Neural cell (in vitro differentiated cells): ENCODE measurements at regions not wholly inside any gene's neighbourhood (a gene's known extent, or its start where the extent isn't known, plus 50 kb on each side); places are given as distances from the start of the nearest gene placed in this dataset.

Source experiments
- CTCF ChIP-seq: fragments of 450-650 bp; IDR thresholded peaks from 2 replicates; pipeline ENCODE4 v1.5.1; 2014; ENCODE audit warnings: antibody characterized with exemption, mild to moderate bottlenecking, moderate library complexity; ENCODE audit not compliant: poor library complexity, severe bottlenecking
- EP300 ChIP-seq: fragments of 450-650 bp; conservative IDR thresholded peaks from 2 replicates; pipeline ENCODE4 v1.6.1; 2014; ENCODE audit warnings: antibody characterized with exemption, mild to moderate bottlenecking, moderate library complexity; ENCODE audit not compliant: poor library complexity, severe bottlenecking
- EZH2 ChIP-seq: fragments of 200-600, 300-800 bp; shearing (Covaris generic), sonication (generic); IDR thresholded peaks from 2 replicates; pipeline ENCODE4 v1.6.1; 2014; ENCODE audit warnings: antibody characterized with exemption, low read length, borderline replicate concordance, mild to moderate bottlenecking; ENCODE audit not compliant: insufficient read depth, poor library complexity, severe bottlenecking
- MXI1 ChIP-seq: fragments of 450-650 bp; conservative IDR thresholded peaks from 2 replicates; pipeline ENCODE4 v1.6.1; 2014; ENCODE audit warnings: antibody characterized with exemption, mild to moderate bottlenecking; ENCODE audit not compliant: poor library complexity, severe bottlenecking
- POLR2AphosphoS5 ChIP-seq: IDR thresholded peaks from 2 replicates; pipeline ENCODE4 v1.6.1; 2012
- SMC3 ChIP-seq: fragments of 450-650 bp; conservative IDR thresholded peaks from 2 replicates; pipeline ENCODE4 v1.6.1; 2014; ENCODE audit warnings: antibody characterized with exemption, mild to moderate bottlenecking, moderate library complexity; ENCODE audit not compliant: poor library complexity

DNA sequence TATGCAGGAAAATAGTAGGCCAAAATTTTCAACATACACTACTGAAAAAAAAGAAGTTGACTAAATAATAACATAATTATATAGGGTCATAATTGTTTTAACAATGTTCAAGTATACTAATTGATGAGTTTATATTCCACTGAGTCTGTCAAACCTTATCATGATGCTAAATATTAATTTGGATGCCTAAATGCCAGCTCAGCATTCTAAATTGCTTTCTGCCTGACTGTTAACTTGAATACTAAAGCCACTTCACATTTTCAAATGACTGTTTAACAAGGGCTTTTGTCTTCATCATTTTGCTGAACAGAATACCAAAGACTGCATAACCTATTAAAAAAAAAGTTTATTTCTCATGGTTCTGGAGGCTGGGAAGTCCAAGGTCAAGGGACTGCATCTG lies 232.8 kb downstream of the DOK5 start:
- TF ChIP-seq CTCF (no peak), EZH2 (no peak), SMC3 (no peak), EP300 (no peak), MXI1 (no peak), POLR2AphosphoS5 (no peak)
